ENCODE measurements at regions not wholly inside any gene's neighbourhood (a gene's known extent, or its start where the extent isn't known, plus 50 kb on each side); places are given as distances from the start of the nearest gene placed in this dataset.

GRCh38 chr5:18099261-18099660 lies 465.0 kb downstream of the TAF11L14 start:
- no peak for DNase-seq (ENCODE audit: low read depth in 2 of 2)

- DNase-seq (ENCODE audit: low read depth in 2 of 2), result no peak
These were observed 467.3 kb downstream of the TAF11L14 start for GRCh38 chr5:18101532-18101931.

DNA sequence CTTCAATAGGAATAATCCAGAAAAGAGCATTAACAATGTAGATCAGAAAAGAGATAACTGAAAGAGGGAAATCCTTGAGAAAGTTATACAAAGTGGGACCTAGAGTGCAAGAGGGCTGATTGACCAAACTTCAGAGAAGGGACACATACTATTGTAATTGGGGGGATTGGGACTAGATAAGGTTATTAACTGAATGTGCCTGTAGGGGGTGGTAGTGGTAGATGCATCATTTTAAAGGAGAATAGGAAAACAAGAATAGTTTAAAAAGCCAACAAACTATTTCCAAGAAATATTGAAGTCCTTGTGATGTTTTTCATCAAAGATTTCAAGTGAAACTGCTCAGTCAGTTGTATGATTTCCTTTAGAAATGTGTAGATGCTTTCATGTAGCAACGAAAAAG lies 468.5 kb downstream of the TAF11L14 start:
- no peak for DNase-seq (ENCODE audit: low read depth in 2 of 2)

DNA sequence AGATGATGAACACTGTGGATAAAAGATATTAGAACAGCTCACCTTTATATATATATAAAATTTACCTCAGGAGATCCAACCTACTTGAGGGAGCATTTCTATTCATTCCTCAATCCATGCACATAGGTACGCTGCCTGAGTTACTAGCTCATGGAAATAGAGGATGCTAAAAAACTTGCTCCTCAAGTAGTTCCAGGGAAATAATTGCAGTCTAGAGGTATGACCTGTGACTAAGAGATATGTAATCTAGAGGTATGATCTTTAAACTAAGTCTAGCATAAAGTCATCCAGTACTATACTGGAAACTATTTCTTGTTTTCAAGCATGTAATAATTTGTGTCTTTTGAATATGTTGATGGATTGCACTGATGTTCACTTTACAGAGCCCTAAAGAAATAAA lies 471.2 kb downstream of the TAF11L14 start:
- DNase-seq (ENCODE audit: low read depth in 2 of 2), result no peak

- DNase-seq (ENCODE audit: low read depth in 2 of 2), result no peak
These were observed 477.7 kb downstream of the TAF11L14 start for GRCh38 chr5:18111906-18112465.

DNA sequence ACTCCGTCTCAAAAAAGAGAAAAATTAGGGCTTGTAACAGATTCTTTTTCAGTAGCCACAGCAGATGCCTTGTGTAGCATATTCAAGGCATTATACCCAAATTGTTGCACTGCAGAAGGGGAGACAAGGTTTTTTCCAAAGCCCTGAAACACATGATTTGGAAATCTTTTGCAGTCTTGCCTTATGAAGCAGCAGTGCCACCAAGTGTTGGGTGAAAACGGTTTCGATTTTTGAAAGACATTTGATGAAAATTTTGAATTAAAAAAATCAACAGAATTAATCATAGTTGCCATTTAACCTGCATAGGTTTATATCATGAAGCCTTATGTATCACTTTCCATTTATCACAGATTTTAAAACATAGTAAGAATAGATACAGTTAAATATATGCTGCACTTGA lies 479.5 kb downstream of the TAF11L14 start:
- no peak for DNase-seq (ENCODE audit: low read depth in 2 of 2)

DNA sequence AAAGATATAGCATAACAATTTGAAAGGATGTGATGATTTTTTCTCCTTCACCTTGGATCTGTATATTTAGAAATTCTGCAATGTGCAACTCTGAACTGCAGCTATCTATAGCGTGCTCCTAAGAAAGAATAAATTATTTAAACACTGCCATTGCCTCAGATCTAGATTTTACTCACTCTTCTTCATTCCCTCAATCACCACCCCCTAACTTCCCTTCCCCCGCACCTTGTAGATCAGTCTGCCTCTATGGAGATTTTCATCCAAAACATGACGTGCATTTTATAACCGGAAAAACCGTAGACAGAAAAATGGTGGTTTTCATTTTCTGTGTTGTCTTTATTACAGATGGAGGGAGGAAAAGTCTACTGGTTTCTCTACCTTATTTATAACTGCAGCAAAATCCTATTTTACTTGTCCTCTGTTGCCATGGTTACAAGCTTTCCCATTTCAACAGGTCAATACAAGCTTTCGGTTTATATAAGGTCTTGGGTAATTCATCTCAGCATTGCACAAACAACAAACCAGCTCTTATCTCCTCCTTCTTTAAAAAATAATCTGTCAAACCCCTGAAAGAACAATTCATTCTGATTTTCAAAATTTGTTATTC lies 480.0 kb downstream of the TAF11L14 start:
- DNase-seq (ENCODE audit: low read depth in 2 of 2), result no peak

GRCh38 chr5:18117968-18118367 lies 483.7 kb downstream of the TAF11L14 start:
- no peak for DNase-seq (ENCODE audit: low read depth in 2 of 2)

DNA sequence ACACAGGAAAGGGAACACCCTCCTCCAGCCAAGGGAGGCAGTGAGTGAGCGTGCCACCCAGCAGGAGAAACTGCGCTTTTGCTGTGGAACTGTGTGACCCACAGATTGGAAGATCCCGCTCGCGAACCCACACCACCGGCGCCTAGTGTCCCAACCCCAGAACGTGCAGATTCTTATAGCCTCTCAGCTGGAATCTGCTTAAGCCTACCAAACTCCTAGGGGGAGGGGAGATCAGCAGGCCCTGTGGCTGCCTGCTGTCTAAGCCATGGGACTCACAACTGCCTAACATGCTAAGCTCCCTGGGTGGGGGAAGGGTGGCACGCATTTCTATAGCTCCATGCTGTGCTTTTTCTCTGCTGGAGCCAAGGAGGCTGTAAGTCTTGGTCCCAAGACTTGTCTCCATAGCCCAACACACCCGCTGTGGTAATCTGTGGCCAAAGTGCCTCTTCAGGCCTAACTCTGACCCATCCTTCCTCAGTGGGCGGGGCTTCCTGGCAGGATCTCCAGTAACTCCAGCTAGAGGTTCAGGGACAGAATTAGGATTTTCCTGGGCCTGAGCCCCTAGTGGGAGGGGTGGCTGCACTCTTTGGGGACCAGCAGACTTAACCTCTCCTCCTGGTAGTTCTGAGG lies 485.0 kb downstream of the TAF11L14 start:
- no peak for DNase-seq (ENCODE audit: low read depth in 2 of 2)

DNA sequence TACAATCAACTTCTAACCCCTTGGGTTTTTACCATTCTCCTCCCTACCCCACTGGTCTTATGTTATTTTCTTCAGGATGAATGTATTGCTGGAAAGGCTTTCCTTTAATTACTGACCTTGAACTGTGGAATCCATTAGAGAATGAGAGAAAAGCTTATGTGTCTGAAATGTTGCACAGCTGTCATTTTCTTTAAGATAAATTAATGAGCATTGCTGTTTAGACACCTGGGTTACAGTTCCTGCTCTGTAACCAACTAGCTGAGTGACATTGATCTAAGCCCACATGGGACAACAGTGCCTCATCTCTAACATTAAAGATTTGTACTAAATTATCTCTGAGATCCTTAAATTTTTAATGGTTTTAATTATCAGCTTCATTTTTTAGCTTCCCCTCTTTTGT lies 507.0 kb downstream of the TAF11L14 start:
- DNase-seq (ENCODE audit: low read depth in 2 of 2), result no peak

- DNase-seq (ENCODE audit: low read depth in 2 of 2), result no peak
These were observed 508.6 kb downstream of the TAF11L14 start for GRCh38 chr5:18142831-18143230.

- DNase-seq (ENCODE audit: low read depth in 2 of 2), result no peak
These were observed 518.4 kb downstream of the TAF11L14 start for GRCh38 chr5:18152671-18153070.

- no peak for DNase-seq (ENCODE audit: low read depth in 2 of 2)
These were observed 523.9 kb downstream of the TAF11L14 start for GRCh38 chr5:18158166-18158565.

DNA sequence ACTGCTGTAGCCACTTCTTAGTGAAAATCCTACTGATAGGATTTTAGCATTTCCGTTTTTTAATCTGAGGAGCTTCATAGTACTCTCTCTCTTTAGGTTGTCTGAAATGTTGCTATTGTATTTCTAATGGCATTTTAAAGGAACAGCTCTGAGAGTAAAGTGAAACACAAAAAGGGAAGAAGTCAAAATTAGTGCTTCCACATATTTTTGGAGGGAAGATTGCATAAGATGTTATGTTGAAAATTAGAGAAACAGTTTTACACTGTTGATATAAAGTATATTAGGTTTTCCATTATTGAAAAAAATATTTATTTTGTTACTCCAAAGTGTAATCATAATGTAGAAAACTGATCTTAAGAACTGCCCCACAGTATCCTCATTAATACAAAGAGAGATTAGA lies 525.1 kb downstream of the TAF11L14 start:
- DNase-seq (ENCODE audit: low read depth in 2 of 2), result no peak

- no peak for DNase-seq (ENCODE audit: low read depth in 2 of 2)
These were observed 537.4 kb downstream of the TAF11L14 start for GRCh38 chr5:18171684-18172083.

- no peak for DNase-seq (ENCODE audit: low read depth in 2 of 2)
These were observed 545.3 kb downstream of the TAF11L14 start for GRCh38 chr5:18179579-18179978.

- DNase-seq (ENCODE audit: low read depth in 2 of 2), result no peak
These were observed 547.3 kb downstream of the TAF11L14 start for GRCh38 chr5:18181575-18181974.

- DNase-seq (ENCODE audit: low read depth in 2 of 2), result no peak
These were observed 561.6 kb downstream of the TAF11L14 start for GRCh38 chr5:18195910-18196309.

GRCh38 chr5:18197734-18198133 lies 563.5 kb downstream of the TAF11L14 start:
- DNase-seq (ENCODE audit: low read depth in 2 of 2), result no peak

GRCh38 chr5:18202164-18202563 lies 567.9 kb downstream of the TAF11L14 start:
- DNase-seq (ENCODE audit: low read depth in 2 of 2), result no peak

DNA sequence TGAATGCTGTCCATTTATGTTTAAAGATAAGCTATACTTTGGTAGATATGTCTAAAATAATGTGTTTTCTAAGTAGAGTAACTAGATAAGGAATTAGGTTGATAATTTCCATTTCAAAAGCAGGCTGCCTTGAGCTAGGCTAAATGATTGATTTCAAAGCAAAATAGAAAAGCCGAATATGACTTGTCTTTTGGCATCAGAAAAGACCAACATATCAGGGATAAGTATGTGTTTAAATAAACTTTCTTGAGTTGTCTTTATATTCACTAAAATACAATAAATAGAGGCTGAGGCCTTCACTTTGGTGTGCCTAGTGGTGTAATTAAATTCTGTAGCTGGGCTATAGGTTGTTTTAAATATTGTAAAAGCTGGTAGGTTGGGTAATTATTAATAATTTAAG lies 569.0 kb downstream of the TAF11L14 start:
- no peak for DNase-seq (ENCODE audit: low read depth in 2 of 2)

DNA sequence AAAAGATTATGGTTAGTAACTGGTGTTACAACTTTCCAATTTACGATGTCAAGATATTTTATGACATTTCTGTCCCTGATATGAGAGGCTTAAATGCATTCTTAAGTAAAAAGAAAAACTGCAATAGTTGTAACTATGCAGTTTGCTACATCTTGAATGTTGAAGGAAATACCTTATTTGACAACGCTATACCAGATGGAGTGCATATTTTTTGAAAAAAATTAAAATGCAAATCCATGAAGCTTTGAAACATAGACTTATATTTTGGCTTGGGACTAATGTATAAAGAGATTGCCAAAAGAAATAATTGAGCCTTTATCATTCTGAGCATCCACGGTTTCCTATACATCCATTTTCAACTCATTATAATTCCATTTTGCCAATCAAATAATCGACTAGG lies 579.4 kb downstream of the TAF11L14 start:
- no peak for DNase-seq (ENCODE audit: low read depth in 2 of 2)

- no peak for DNase-seq (ENCODE audit: low read depth in 2 of 2)
These were observed 581.8 kb downstream of the TAF11L14 start for GRCh38 chr5:18216016-18216415.

DNA sequence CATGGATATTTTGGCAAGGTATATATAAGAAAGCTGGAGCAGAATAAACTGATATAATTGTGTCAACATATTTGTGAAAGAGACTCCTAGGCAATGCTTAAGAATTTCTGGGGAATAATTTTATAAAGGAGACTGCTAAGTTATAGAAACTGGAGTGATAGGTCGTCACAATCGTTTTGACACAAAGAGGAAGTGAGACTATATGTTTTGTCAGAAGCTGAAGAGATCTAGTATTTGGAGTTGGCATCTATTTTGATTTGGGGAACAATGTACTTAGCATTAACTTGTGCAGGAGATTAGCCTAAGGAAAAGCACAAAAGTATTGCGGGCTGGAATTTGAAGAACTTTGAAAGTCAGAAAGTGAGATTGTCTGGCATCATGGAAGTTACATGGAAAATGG lies 582.5 kb downstream of the TAF11L14 start:
- DNase-seq (ENCODE audit: low read depth in 2 of 2), result no peak
